Activated CD8-positive, alpha-beta memory T cell treated with anti-CD3 and anti-CD28 coated beads for 1 hour (primary cell): ENCODE measurements at regions not wholly inside any gene's neighbourhood (a gene's known extent, or its start where the extent isn't known, plus 50 kb on each side); places are given as distances from the start of the nearest gene placed in this dataset.
"Not testable (repeated sequence)": the region's sequence is repeated elsewhere in the genome, so short reads cannot be mapped to it uniquely, and the experiment has no call there.

Experiments used
- DNase-seq, 2 donors: peaks; one replicate each; pipeline ENCODE4 v3.0.0-alpha.2; 2020; ENCODE audit warnings: low read depth in 1 of 2; ENCODE audit errors: extremely low read depth in 1 of 2

- no peak for DNase-seq
Measured at GRCh38 chr3:150329408-150329807, 78.7 kb upstream of the TSC22D2 start.

GRCh38 chr3:150328654-150329040 lies 79.5 kb upstream of the TSC22D2 start:
- DNase-seq, result no peak

- no peak for DNase-seq
Measured at GRCh38 chr3:150327678-150328653, 80.1 kb upstream of the TSC22D2 start.

- DNase-seq, result no peak
Measured at GRCh38 chr3:150324788-150325187, 83.3 kb upstream of the TSC22D2 start.

GRCh38 chr3:150324245-150324644 lies 83.9 kb upstream of the TSC22D2 start:
- DNase-seq, result no peak

GRCh38 chr3:150323770-150324169 lies 84.3 kb upstream of the TSC22D2 start:
- DNase-seq, result no peak

- not testable (repeated sequence) for DNase-seq
Measured at GRCh38 chr3:150323091-150323490, 85.0 kb upstream of the TSC22D2 start.

GRCh38 chr3:150320971-150321370 lies 87.1 kb upstream of the TSC22D2 start:
- DNase-seq, result not testable (repeated sequence)

GRCh38 chr3:150319900-150320299 lies 88.2 kb upstream of the TSC22D2 start:
- no peak for DNase-seq

- DNase-seq, result no peak
Measured at GRCh38 chr3:150317469-150317868, 90.6 kb upstream of the TSC22D2 start.

- DNase-seq, result no peak
Measured at GRCh38 chr3:150315721-150316120, 92.4 kb upstream of the TSC22D2 start.

- no peak for DNase-seq
Measured at GRCh38 chr3:150314248-150315004, 93.7 kb upstream of the TSC22D2 start.

- no peak for DNase-seq
Measured at GRCh38 chr3:150312018-150312657, 96.0 kb upstream of the TSC22D2 start.

- no peak for DNase-seq
Measured at GRCh38 chr3:150311156-150311555, 96.9 kb upstream of the TSC22D2 start.

- DNase-seq, result no peak
Measured at GRCh38 chr3:150309557-150309956, 98.5 kb upstream of the TSC22D2 start.

- DNase-seq, result no peak
Measured at GRCh38 chr3:150309257-150309542, 98.9 kb upstream of the TSC22D2 start.

GRCh38 chr3:150308481-150309256 lies 99.4 kb upstream of the TSC22D2 start:
- DNase-seq, result no peak

GRCh38 chr3:150308037-150308319 lies 100.1 kb upstream of the TSC22D2 start:
- DNase-seq, result no peak

GRCh38 chr3:150307311-150308036 lies 100.6 kb upstream of the TSC22D2 start:
- DNase-seq, result no peak

- no peak for DNase-seq
Measured at GRCh38 chr3:150306906-150307305, 101.2 kb upstream of the TSC22D2 start.
